CD4-positive, alpha-beta T cell (primary cell): ENCODE measurements at regions not wholly inside any gene's neighbourhood (a gene's known extent, or its start where the extent isn't known, plus 50 kb on each side); places are given as distances from the start of the nearest gene placed in this dataset.

Source experiments
- ATAC-seq: fragments of 200-7000 bp; cut with Tn5 transposase; one replicate; pipeline ENCODE4 v1.10.0; 2022; ENCODE audit warnings: mild to moderate bottlenecking; ENCODE audit not compliant: poor library complexity
- CTCF ChIA-PET: fragments of 350-600 bp; sonication (Branson Sonifier 250); formaldehyde crosslinking; loops from one replicate; lab custom pipeline; 2021; ENCODE audit warnings: antibody characterized with exemption, inconsistent platforms; lab: Charles Lee
- POLR2A ChIA-PET: fragments of 350-600 bp; sonication (Branson Sonifier 250); formaldehyde crosslinking; loops from one replicate; lab custom pipeline; 2021; ENCODE audit warnings: antibody characterized with exemption, inconsistent platforms; lab: Charles Lee
- DNase-seq, 14 experiments: peaks; one replicate each; pipeline ENCODE4 v3.0.0-alpha.2; 2013 to 2020; ENCODE audit warnings: mixed read lengths in 2 of 14
- H3K27ac ChIP-seq, 2 donors: one replicate each; pipeline versions ENCODE4 v1.5.1 to v1.7.0; 2013; ENCODE audit warnings: low read length in 2 of 2, low read depth in 1 of 2, mild to moderate bottlenecking in 1 of 2
- H3K27me3 ChIP-seq, 2 experiments: 1 replicate in 1 of 2; 2 replicates in 1 of 2; pipeline versions ENCODE4 v1.6.1 to v1.7.0; 2013; ENCODE audit warnings: low read length in 2 of 2, control low read depth in 1 of 2, mild to moderate bottlenecking in 1 of 2, moderate library complexity in 1 of 2; ENCODE audit not compliant: insufficient read depth in 2 of 2, control insufficient read depth in 1 of 2
- H3K36me3 ChIP-seq: one replicate; pipeline ENCODE4 v1.6.1; 2013; ENCODE audit warnings: low read length, control low read depth; ENCODE audit not compliant: insufficient read depth
- H3K4me1 ChIP-seq: one replicate; pipeline ENCODE4 v1.6.1; 2013; ENCODE audit warnings: low read length, control low read depth; ENCODE audit not compliant: insufficient read depth
- H3K4me3 ChIP-seq: one replicate; pipeline ENCODE4 v1.5.1; 2013; ENCODE audit warnings: mild to moderate bottlenecking, low read length, moderate library complexity
- H3K9me3 ChIP-seq, 2 experiments: 1 replicate in 1 of 2; 2 replicates in 1 of 2; pipeline versions ENCODE4 v1.6.1 to v1.7.0; 2013; ENCODE audit warnings: low read length in 2 of 2, mild to moderate bottlenecking in 2 of 2, control low read depth in 1 of 2, moderate library complexity in 1 of 2; ENCODE audit not compliant: control insufficient read depth in 1 of 2, insufficient read depth in 1 of 2
- H3K27ac Mint-ChIP-seq: one replicate; pipeline ENCODE4 v1.8.0; 2020; ENCODE audit warnings: mixed read lengths
- H3K27me3 Mint-ChIP-seq: one replicate; pipeline ENCODE4 v1.8.0; 2021; ENCODE audit warnings: mixed read lengths
- H3K36me3 Mint-ChIP-seq: one replicate; pipeline ENCODE4 v1.8.0; 2021; ENCODE audit warnings: low read depth, mixed read lengths
- H3K4me1 Mint-ChIP-seq: one replicate; pipeline ENCODE4 v1.8.0; 2021; ENCODE audit warnings: low read depth, mixed read lengths
- H3K4me3 Mint-ChIP-seq: one replicate; pipeline ENCODE4 v1.8.0; 2020; ENCODE audit warnings: mild to moderate bottlenecking, mixed read lengths
- H3K9me3 Mint-ChIP-seq: one replicate; pipeline ENCODE4 v1.8.0; 2020; ENCODE audit warnings: mixed read lengths
- intact Hi-C, 2 experiments: fragments of 100-400 bp; cut with DNase I in 1 of 2; cut with micrococcal nuclease in 1 of 2; formaldehyde crosslinking; loops; one replicate each; pipeline versions ENCODE4 v1.15.1 to v1.9.0; 2023 to 2025; cut with DNase I, micrococcal nuclease
- TF ChIP-seq, protein P1 (sequence below): fragments of 200-600 bp; IDR thresholded peaks from one replicate; pipeline ENCODE4 v1.8.0; 2022; ENCODE audit warnings: antibody characterized with exemption, mild to moderate bottlenecking

GRCh38 chr13:81610644-81611043, 1269.7 kb upstream of the SPRY2 start:
- ATAC-seq (no peak), DNase-seq (no peak)
- Histone ChIP-seq H3K4me3 (no peak overlapping the region), H3K27ac (no peak overlapping the region), H3K27me3 (no peaks in the 10 kb centered on the region), H3K4me1 (no peaks in the 10 kb centered on the region), H3K9me3 (peaks cover 0 to 9% of the 10 kb centered on the region in 2 experiments), H3K36me3 (no peaks in the 10 kb centered on the region)
- Mint-ChIP-seq H3K27me3 (no peaks in the 10 kb centered on the region), H3K4me1 (no peaks in the 10 kb centered on the region), H3K4me3 (no peak overlapping the region), H3K27ac (no peak overlapping the region), H3K9me3 (peaks cover 2% of the 10 kb centered on the region), H3K36me3 (no peaks in the 10 kb centered on the region)
- TF ChIP-seq, protein P1, sequence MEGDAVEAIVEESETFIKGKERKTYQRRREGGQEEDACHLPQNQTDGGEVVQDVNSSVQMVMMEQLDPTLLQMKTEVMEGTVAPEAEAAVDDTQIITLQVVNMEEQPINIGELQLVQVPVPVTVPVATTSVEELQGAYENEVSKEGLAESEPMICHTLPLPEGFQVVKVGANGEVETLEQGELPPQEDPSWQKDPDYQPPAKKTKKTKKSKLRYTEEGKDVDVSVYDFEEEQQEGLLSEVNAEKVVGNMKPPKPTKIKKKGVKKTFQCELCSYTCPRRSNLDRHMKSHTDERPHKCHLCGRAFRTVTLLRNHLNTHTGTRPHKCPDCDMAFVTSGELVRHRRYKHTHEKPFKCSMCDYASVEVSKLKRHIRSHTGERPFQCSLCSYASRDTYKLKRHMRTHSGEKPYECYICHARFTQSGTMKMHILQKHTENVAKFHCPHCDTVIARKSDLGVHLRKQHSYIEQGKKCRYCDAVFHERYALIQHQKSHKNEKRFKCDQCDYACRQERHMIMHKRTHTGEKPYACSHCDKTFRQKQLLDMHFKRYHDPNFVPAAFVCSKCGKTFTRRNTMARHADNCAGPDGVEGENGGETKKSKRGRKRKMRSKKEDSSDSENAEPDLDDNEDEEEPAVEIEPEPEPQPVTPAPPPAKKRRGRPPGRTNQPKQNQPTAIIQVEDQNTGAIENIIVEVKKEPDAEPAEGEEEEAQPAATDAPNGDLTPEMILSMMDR = no peak
- intact Hi-C loops = no loop called here
- ChIA-PET POLR2A (no interaction called here), CTCF (no interaction called here)

DNA sequence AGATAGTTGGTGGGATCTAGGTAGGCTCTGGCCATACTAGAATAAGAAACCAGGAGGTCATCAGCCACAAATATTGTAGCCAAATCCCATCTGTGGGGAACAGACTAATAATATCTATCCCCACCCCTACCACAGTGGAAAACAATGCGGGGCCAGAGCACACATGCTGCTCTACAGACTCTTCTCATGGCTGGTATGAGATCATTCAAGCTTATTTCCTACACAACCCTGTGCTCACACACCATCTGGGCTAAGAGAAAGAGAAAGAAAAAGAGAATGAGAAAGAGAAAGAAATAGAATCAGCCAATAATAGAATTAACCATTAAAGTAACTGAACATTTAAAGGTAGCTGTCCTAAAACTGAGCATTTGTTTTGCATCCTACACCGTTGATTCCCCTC, 1268.4 kb upstream of the SPRY2 start:
- Histone ChIP-seq H3K4me1 (no peaks in the 10 kb centered on the region), H3K4me3 (no peak overlapping the region), H3K27me3 (no peaks in the 10 kb centered on the region), H3K9me3 (peaks cover 0 to 9% of the 10 kb centered on the region in 2 experiments), H3K27ac (no peak overlapping the region), H3K36me3 (no peaks in the 10 kb centered on the region)
- CTCF ChIA-PET = no interaction called here
- no peaks in the 10 kb centered on the region for H3K27me3 Mint-ChIP-seq
- H3K27ac Mint-ChIP-seq = no peak overlapping the region
- ATAC-seq (no peak), DNase-seq (no peak)
- POLR2A ChIA-PET = no interaction called here
- no peaks in the 10 kb centered on the region for H3K36me3 Mint-ChIP-seq
- H3K4me1 Mint-ChIP-seq = no peaks in the 10 kb centered on the region
- TF ChIP-seq, protein P1 = no peak
- no peak overlapping the region for H3K4me3 Mint-ChIP-seq
- H3K9me3 Mint-ChIP-seq = peaks cover 2% of the 10 kb centered on the region
- intact Hi-C loops = no loop called here

- H3K36me3 ChIP-seq = no peaks in the 10 kb centered on the region
- intact Hi-C loops = no loop called here
- no peaks in the 10 kb centered on the region for H3K9me3 Mint-ChIP-seq
- TF ChIP-seq, protein P1 = no peak
- H3K4me1 ChIP-seq = no peaks in the 10 kb centered on the region
- H3K36me3 Mint-ChIP-seq = no peaks in the 10 kb centered on the region
- DNase-seq (no peak), ATAC-seq (no peak)
- H3K27me3 Mint-ChIP-seq = no peaks in the 10 kb centered on the region
- no peak overlapping the region for H3K27ac Mint-ChIP-seq
- CTCF ChIA-PET = no interaction called here
- H3K4me1 Mint-ChIP-seq = no peaks in the 10 kb centered on the region
- no peak overlapping the region for H3K4me3 Mint-ChIP-seq
- no peak overlapping the region for H3K27ac ChIP-seq
- H3K4me3 ChIP-seq = no peak overlapping the region
- H3K9me3 ChIP-seq = peaks cover 0 to 9% of the 10 kb centered on the region in 2 experiments
- POLR2A ChIA-PET = no interaction called here
- H3K27me3 ChIP-seq = no peaks in the 10 kb centered on the region
These were observed 1265.1 kb upstream of the SPRY2 start for GRCh38 chr13:81606074-81606473.
